Naive thymus-derived CD8-positive, alpha-beta T cell (primary cell): ENCODE measurements at regions not wholly inside any gene's neighbourhood (a gene's known extent, or its start where the extent isn't known, plus 50 kb on each side); places are given as distances from the start of the nearest gene placed in this dataset.

Source experiments
- ATAC-seq, 2 donors: fragments of 150-1000 bp; cut with Tn5 transposase in 1 of 2; sonication (Bioruptor Pico), chemical (Tn5 transposase) in 1 of 2; 1 replicate in 1 of 2; 2 replicates in 1 of 2; pipeline ENCODE4 v1.10.0; 2021; ENCODE audit warnings: mild to moderate bottlenecking in 2 of 2, moderate library complexity in 2 of 2
- POLR2A ChIA-PET: fragments of 350-600 bp; sonication (Branson Sonifier 250); formaldehyde crosslinking; loops from one replicate; lab custom pipeline; 2021; ENCODE audit warnings: antibody characterized with exemption; lab: Charles Lee
- DNase-seq, 10 donors: peaks; one replicate each; pipeline versions ENCODE4 v3.0.0 to v3.0.0-alpha.2; 2020 to 2022
- H3K27ac Mint-ChIP-seq, 10 donors: one replicate each; pipeline ENCODE4 v1.8.0; 2020 to 2022; ENCODE audit warnings: mild to moderate bottlenecking in 10 of 10, mixed read lengths in 10 of 10, moderate library complexity in 4 of 10, inconsistent platforms in 1 of 10
- H3K27me3 Mint-ChIP-seq, 5 donors: one replicate each; pipeline ENCODE4 v1.8.0; 2021 to 2022; ENCODE audit warnings: mixed read lengths in 5 of 5
- H3K36me3 Mint-ChIP-seq, 3 donors: one replicate each; pipeline ENCODE4 v1.8.0; 2020 to 2022; ENCODE audit warnings: mixed read lengths in 3 of 3, mild to moderate bottlenecking in 2 of 3, inconsistent platforms in 1 of 3
- H3K4me1 Mint-ChIP-seq, 4 donors: one replicate each; pipeline ENCODE4 v1.8.0; 2021 to 2022; ENCODE audit warnings: mixed read lengths in 4 of 4
- H3K4me3 Mint-ChIP-seq, 10 donors: one replicate each; pipeline ENCODE4 v1.8.0; 2020 to 2022; ENCODE audit warnings: mild to moderate bottlenecking in 10 of 10, mixed read lengths in 10 of 10, moderate library complexity in 6 of 10, inconsistent platforms in 1 of 10
- H3K9me3 Mint-ChIP-seq, 9 donors: one replicate each; pipeline ENCODE4 v1.8.0; 2020 to 2022; ENCODE audit warnings: mixed read lengths in 9 of 9, mild to moderate bottlenecking in 3 of 9, inconsistent platforms in 1 of 9, moderate library complexity in 1 of 9

DNA sequence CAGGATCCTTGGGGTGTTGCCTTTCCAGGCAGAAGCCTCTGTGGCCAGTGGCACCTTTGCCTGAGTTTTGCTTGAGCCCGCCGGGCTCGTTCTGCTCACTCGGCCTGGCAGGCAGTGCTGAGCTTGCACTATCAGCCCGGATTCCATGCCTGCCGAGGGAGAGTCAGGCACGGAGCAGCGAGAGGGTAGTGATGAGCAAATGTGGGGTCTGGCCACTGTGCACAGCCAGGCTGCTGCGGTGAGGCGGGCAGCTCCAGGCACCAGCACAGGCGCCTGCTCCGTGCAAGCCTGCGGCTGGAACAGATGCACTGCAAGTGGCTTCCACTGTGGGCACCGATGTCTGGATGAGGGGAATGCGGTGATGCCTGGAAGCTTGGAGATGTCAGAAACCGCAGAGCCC, 619.2 kb downstream of the RAPGEF2 start:
- ATAC-seq: no peak
- Mint-ChIP-seq H3K4me3 (no peak overlapping the region), H3K36me3 (no peaks in the 10 kb centered on the region), H3K4me1 (no peaks in the 10 kb centered on the region), H3K27ac (no peak overlapping the region), H3K27me3 (no peaks in the 10 kb centered on the region), H3K9me3 (peaks cover 0 to 13% (median 4%) of the 10 kb centered on the region in 9 donors)
- no peak for DNase-seq
- POLR2A ChIA-PET: no interaction called here

DNA sequence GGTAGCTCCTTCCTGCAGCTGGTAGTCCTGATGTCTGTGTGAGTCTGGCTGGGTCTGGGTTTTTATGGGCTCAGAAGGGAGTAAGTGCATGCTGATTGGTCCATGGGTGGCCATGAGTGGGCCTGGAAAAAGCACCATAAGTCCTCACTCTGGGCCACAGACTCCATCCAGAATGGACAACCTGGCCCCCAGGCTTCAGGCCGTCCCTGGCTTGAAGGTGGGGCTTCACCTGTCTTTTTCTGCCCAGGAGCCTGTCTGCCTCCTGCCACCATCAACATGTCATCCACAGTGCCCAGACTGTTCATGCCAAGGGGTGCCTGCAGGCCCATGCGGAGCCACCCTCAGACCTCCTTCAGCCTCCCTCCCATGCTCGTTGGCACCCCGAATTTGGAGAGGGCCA, 620.0 kb downstream of the RAPGEF2 start:
- Mint-ChIP-seq H3K27me3 (no peaks in the 10 kb centered on the region), H3K36me3 (no peaks in the 10 kb centered on the region), H3K4me1 (no peaks in the 10 kb centered on the region), H3K9me3 (peaks cover 0 to 12% (median 4%) of the 10 kb centered on the region in 9 donors), H3K27ac (no peak overlapping the region), H3K4me3 (peak overlapping the region in 1 of 10 donors; percentile 41)
- DNase-seq: no peak
- no peak for ATAC-seq
- POLR2A ChIA-PET: no interaction called here

DNA sequence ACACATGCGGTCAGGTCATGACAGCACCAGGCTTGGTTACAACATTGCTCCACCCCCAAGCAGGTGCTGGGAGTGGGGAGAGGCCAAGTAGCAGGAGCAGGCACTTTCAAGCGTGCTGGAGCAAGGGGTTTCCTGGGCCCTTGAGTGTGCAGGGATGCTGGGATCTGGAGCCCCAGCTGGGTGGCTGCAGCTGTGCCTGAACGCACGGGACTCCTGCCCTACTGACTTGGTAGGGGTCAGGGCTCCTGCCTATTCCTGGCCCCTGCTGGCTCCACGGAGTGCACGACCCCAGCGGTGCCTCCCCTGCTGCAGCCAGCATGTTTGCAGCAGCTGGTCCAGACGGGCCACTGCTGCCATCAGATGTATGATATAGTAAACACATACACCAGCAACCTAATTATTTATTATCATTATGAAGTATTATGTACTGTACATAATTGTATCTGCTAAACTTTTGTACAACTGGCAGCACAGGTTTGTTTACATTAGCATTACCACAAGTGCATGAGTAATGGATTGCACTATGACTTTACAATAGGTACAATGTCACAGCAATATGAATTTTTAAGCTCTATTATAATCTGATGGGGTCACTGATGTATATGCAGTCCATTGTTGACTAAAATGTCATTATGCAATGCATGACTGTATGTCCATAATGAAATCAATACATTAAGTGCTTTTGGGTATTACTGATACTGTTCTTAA, 620.6 kb downstream of the RAPGEF2 start:
- no peak overlapping the region for H3K4me3 Mint-ChIP-seq
- H3K4me1 Mint-ChIP-seq: no peaks in the 10 kb centered on the region
- no peaks in the 10 kb centered on the region for H3K27me3 Mint-ChIP-seq
- H3K9me3 Mint-ChIP-seq: peaks cover 0 to 11% (median 4%) of the 10 kb centered on the region in 9 donors
- H3K36me3 Mint-ChIP-seq: no peaks in the 10 kb centered on the region
- H3K27ac Mint-ChIP-seq: no peak overlapping the region
- DNase-seq (no peak), ATAC-seq (no peak)
- POLR2A ChIA-PET: no interaction called here

DNA sequence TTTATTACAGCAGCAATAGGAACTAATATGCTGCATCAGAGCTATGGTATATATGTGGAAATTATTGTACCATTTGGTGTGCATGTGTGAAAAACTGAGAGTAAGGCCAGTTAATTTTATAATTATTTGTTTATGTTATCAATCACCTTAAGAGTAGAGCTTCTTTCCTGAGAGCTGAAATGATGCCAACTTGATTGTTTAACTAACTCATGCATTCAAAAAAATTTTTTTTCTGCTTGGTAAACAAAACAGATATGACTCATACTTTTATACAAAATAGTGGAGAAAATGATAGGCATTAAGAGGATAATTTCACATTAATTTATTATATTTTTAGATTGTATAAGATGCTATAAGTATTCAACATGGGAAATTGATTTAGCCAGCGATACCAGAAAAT, 622.7 kb downstream of the RAPGEF2 start:
- Mint-ChIP-seq H3K4me1 (no peaks in the 10 kb centered on the region), H3K27ac (no peak overlapping the region), H3K36me3 (no peaks in the 10 kb centered on the region), H3K9me3 (peaks cover 0 to 11% (median 2%) of the 10 kb centered on the region in 9 donors), H3K4me3 (no peak overlapping the region), H3K27me3 (no peaks in the 10 kb centered on the region)
- DNase-seq (no peak), ATAC-seq (no peak)
- POLR2A ChIA-PET: no interaction called here

DNA sequence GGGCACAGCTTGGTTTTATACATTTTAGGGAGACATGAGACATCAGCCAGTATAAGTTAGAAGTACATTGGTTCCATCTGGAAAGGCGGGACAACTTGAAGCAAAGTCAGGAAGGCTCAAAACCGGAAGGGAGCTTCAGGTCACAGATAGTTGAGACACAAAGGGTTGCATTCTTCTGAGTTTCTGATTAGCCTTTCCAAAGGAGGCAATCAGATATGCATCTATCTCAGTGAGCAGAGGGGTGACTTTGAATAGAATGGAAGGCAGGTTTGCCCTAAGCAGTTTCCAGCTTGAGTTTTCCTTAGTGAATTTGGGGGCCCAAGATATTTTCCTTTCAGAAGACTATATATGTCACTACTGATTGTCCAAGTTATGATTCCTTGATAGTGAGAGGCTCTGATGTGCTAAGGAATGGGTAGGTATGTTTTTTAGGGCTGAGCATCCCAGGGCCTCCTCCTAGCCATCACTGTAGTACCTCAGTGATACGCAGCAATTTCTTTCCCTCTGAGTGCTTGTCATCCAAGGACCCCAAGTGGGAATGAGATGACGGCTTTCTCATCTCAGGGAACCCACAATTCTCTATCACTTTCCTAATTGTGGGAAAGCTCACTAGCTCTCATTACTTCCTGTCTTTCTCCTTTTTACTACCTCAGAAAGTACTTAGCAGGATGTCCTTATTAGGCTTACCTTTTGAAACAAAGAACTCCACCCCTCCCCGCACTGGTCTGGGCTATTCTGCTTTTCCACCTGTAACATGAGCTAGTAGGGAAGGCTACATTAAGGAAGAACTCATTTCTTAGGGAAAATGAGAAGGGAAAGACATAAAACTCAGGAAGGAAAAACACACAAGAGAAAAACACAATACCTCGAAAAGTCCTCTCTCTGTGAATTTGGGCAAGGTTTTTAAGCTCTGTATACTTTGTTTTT, 632.7 kb downstream of the RAPGEF2 start:
- H3K4me3 Mint-ChIP-seq: no peak overlapping the region
- no peaks in the 10 kb centered on the region for H3K4me1 Mint-ChIP-seq
- H3K36me3 Mint-ChIP-seq: no peaks in the 10 kb centered on the region
- no peak for ATAC-seq
- DNase-seq: no peak
- H3K27ac Mint-ChIP-seq: no peak overlapping the region
- peaks cover 0 to 4% (median 2%) of the 10 kb centered on the region in 9 donors for H3K9me3 Mint-ChIP-seq
- POLR2A ChIA-PET: no interaction called here
- H3K27me3 Mint-ChIP-seq: no peaks in the 10 kb centered on the region

DNA sequence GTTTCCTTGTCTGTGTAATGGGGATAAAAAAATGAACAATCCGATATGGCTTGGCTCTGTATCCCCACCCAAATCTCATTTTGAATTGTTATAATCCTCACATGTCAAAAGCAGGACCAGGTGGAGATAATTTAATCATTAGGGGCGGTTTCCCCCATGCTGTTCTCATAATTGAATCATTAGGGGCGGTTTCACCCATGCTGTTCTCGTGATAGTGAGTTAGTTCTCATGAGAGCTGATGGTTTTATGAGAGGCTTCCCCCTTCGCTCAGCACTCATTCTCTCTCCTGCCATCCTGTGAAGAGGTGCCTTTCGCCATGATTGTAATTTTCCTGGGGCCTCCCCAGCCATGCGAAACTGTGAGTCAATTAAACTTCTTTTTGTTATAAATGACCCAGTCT, 633.5 kb downstream of the RAPGEF2 start:
- Mint-ChIP-seq H3K4me3 (no peak overlapping the region), H3K27me3 (no peaks in the 10 kb centered on the region), H3K9me3 (peaks cover 0 to 13% (median 4%) of the 10 kb centered on the region in 9 donors), H3K27ac (no peak overlapping the region), H3K36me3 (no peaks in the 10 kb centered on the region), H3K4me1 (no peaks in the 10 kb centered on the region)
- POLR2A ChIA-PET: no interaction called here
- ATAC-seq (no peak), DNase-seq (no peak)

DNA sequence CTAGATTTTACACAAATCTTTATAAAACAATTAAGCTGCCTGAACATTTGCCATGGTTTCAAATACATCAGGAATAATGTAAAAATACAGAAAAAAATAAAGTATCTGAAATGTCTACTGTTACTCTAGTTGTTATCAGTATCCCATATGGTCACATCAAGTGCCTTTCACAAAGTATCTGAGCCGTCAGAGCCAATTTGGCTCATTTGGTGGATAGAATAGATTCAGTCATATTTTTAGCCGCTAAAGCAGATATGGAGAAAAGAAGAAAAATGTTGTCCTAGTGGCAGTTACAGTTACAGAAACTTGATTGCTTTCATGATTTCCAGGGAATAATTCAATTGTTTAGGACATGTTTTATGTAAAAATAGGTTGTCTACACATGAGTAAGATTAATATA, 641.1 kb downstream of the RAPGEF2 start:
- Mint-ChIP-seq H3K4me1 (no peaks in the 10 kb centered on the region), H3K36me3 (no peaks in the 10 kb centered on the region), H3K27ac (no peak overlapping the region), H3K9me3 (peaks cover 0 to 39% (median 10%) of the 10 kb centered on the region in 9 donors), H3K27me3 (no peaks in the 10 kb centered on the region), H3K4me3 (no peak overlapping the region)
- ATAC-seq (no peak), DNase-seq (no peak)
- POLR2A ChIA-PET: no interaction called here

DNA sequence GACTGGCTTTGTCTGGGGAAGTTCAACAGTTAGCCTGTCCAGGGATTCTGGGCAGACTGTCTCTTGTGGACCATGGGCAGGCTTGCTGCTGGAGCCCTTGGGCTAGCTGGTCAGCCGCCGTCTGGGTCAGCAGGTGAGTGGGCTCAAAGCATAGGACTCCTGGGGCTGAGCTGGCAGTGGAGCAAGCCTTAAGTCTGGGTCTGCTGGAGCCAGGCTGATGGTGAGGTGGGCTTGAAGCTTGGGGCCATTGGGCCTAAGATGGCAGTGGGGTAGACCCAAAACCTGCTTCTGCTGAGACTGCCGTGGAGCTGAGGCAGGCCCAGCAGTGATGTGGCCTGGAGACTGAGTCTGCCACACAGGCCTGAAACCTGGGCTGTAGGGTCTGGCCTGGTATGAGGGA, 645.1 kb downstream of the RAPGEF2 start:
- peaks cover 1 to 26% (median 9%) of the 10 kb centered on the region in 9 donors for H3K9me3 Mint-ChIP-seq
- POLR2A ChIA-PET: no interaction called here
- ATAC-seq (no peak), DNase-seq (no peak)
- no peak overlapping the region for H3K27ac Mint-ChIP-seq
- no peaks in the 10 kb centered on the region for H3K36me3 Mint-ChIP-seq
- H3K27me3 Mint-ChIP-seq: no peaks in the 10 kb centered on the region
- H3K4me1 Mint-ChIP-seq: no peaks in the 10 kb centered on the region
- no peak overlapping the region for H3K4me3 Mint-ChIP-seq

DNA sequence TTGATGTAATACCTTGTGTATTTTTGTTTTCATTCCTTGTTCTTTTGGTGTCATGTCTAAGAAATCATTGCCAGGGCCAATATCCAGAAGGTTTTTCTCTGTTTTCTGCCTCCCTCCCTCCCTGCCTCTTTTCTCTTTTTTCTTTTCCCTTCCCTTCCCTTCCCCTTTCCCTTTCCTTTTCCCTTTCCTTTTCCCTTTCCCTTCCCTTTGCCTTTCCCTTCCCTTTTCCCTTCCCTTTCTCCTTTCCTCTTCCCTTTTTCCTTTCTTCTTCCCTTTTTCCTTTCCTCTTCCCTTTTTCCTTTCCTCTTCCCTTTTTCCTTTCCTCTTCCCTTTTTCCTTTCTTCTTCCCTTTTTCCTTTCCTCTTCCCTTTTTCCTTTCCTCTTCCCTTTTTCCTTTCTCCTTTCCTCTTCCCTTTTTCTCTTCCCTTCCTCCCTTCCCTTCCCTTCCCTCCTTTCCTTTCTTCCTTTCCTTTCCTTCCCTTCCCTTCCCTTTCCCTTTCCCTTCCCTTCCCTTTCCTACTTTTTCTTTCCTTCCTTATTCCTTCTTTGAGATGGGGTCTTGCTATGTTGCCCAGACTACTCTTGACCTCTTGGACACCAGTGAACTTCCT, 646.1 kb downstream of the RAPGEF2 start:
- DNase-seq (no peak), ATAC-seq (no peak)
- no peaks in the 10 kb centered on the region for H3K36me3 Mint-ChIP-seq
- no peak overlapping the region for H3K4me3 Mint-ChIP-seq
- POLR2A ChIA-PET: no interaction called here
- peaks cover 2 to 30% (median 11%) of the 10 kb centered on the region in 9 donors for H3K9me3 Mint-ChIP-seq
- H3K4me1 Mint-ChIP-seq: no peaks in the 10 kb centered on the region
- H3K27me3 Mint-ChIP-seq: no peaks in the 10 kb centered on the region
- H3K27ac Mint-ChIP-seq: no peak overlapping the region

DNA sequence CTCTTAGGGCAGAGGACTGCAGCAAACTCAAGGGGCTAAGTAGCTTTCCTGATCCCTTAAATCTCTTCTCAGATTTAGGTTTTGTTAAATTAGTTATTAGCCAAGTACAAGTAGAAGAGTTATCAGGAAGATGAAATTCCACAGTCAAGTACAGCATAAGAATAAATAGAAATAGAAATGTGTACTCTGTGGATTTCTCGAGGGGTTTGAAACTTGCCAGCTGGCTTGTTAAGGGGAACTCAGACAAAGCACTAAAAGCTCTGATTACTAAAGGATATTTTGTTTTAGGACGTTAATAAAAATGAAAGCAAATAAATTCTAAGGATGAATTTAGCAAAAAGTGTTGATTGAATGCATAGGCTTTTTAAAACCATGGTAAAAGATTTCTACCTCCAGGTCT, 654.6 kb downstream of the RAPGEF2 start:
- Mint-ChIP-seq H3K27me3 (peaks cover 0 to 2% (median 0%) of the 10 kb centered on the region in 5 donors), H3K36me3 (peaks cover 0 to 5% (median 0%) of the 10 kb centered on the region in 3 donors), H3K4me3 (no peak overlapping the region), H3K9me3 (peaks cover 5 to 25% (median 11%) of the 10 kb centered on the region in 9 donors), H3K4me1 (no peaks in the 10 kb centered on the region), H3K27ac (no peak overlapping the region)
- ATAC-seq (no peak), DNase-seq (no peak)
- POLR2A ChIA-PET: no interaction called here

DNA sequence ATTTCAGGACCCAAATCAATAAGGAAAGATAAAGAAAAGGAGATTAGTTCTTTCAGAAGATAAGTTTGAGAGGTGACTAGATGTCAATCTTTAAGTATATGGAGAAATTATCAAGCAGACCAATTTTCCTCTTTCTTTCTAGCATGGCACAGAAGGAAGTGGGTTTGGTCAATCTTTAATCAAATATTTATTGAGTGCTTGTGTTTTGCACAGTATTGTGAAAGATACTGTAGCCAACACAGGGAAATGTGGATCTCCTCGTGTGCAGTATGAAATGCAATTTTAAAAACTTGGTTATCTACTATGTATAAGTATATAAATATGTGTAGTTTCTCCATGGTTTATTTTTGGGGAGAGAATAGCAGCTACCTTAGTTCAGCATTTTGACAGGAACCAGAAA, 655.2 kb downstream of the RAPGEF2 start:
- ATAC-seq (no peak), DNase-seq (no peak)
- Mint-ChIP-seq H3K4me1 (no peaks in the 10 kb centered on the region), H3K27me3 (peaks cover 0 to 2% (median 0%) of the 10 kb centered on the region in 5 donors), H3K4me3 (no peak overlapping the region), H3K27ac (no peak overlapping the region), H3K9me3 (peaks cover 4 to 25% (median 11%) of the 10 kb centered on the region in 9 donors), H3K36me3 (peaks cover 0 to 5% (median 0%) of the 10 kb centered on the region in 3 donors)
- POLR2A ChIA-PET: no interaction called here

DNA sequence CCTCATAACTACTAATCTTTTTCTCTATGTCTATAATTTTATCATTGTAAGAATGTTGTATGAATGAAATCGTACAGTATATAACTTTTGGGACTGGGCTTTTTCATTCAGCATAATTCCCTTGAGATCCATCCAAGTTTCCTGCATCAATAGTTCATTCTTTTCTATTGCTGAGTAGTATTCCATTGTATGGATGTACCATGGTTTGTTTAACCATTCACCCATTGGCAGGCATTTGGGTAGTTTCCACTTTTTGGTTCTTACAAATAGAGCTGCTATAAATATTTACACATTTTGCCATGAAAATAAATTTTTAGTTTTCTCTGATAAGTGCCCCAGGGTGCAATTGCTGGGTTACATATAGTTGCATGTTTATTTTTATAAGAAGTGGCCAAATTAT, 659.8 kb downstream of the RAPGEF2 start:
- H3K27ac Mint-ChIP-seq: no peak overlapping the region
- no peak for ATAC-seq
- POLR2A ChIA-PET: no interaction called here

More for the DNA sequence above, 659.8 kb downstream of the RAPGEF2 start:
- H3K4me1 Mint-ChIP-seq: no peaks in the 10 kb centered on the region
- no peak for DNase-seq
- H3K4me3 Mint-ChIP-seq: no peak overlapping the region
- H3K27me3 Mint-ChIP-seq: no peaks in the 10 kb centered on the region
- no peaks in the 10 kb centered on the region for H3K36me3 Mint-ChIP-seq
- H3K9me3 Mint-ChIP-seq: peaks cover 0 to 6% (median 0%) of the 10 kb centered on the region in 9 donors
